Body of pancreas (tissue), 4 donors: ENCODE measurements at regions not wholly inside any gene's neighbourhood (a gene's known extent, or its start where the extent isn't known, plus 50 kb on each side); places are given as distances from the start of the nearest gene placed in this dataset.
"Not testable (repeated sequence)": the region's sequence is repeated elsewhere in the genome, so short reads cannot be mapped to it uniquely, and the experiment has no call there.

Experiments
- ATAC-seq: fragments of 150-250 bp; one replicate; pipeline ENCODE4 v1.9.1; 2016
- DNase-seq, 4 donors: peaks; one replicate each; pipeline ENCODE4 v3.0.0-alpha.2; 2019
- H3K27ac ChIP-seq, 4 donors: fragments of 200-600 bp; sonication (generic); 1 replicate in 3 of 4; 2 replicates in 1 of 4; pipeline versions ENCODE4 v1.5.1 to v1.6.1; 2016 to 2019; ENCODE audit warnings: mild to moderate bottlenecking in 1 of 4, mixed read lengths in 1 of 4, moderate library complexity in 1 of 4
- H3K27me3 ChIP-seq, 2 donors: fragments of 200-600 bp; sonication (generic); one replicate each; pipeline ENCODE4 v1.6.0; 2016; ENCODE audit warnings: mild to moderate bottlenecking in 1 of 2
- H3K36me3 ChIP-seq, 2 donors: fragments of 200-600 bp; sonication (generic); replicated peaks in 1 of 2; 2 replicates each; pipeline ENCODE4 v1.5.1; 2016; ENCODE audit warnings: low read depth in 2 of 2; ENCODE audit not compliant: insufficient read depth in 1 of 2
- H3K4me1 ChIP-seq: fragments of 200-600 bp; sonication (generic); one replicate; pipeline ENCODE4 v1.6.0; 2016
- H3K4me3 ChIP-seq, 2 donors: fragments of 200-600 bp; sonication (generic); 1 replicate in 1 of 2; 2 replicates in 1 of 2; pipeline ENCODE4 v1.5.1; 2016 to 2019
- H3K9me3 ChIP-seq, 3 donors: fragments of 200-600 bp; sonication (generic); 1 replicate in 2 of 3; 2 replicates in 1 of 3; pipeline ENCODE4 v1.5.1; 2016
- POLR2A ChIP-seq, 3 donors: fragments of 450-650 bp; IDR thresholded peaks; one replicate each; pipeline ENCODE4 v1.6.1; 2016; ENCODE audit warnings: antibody characterized with exemption in 3 of 3, mild to moderate bottlenecking in 2 of 3
- WGBS, 2 donors: methylation state at CpG; one replicate each; pipeline ENCODE4 v1.1.5; 2017; 5-methylcytosine and 5-hydroxymethylcytosine counted together
- intact Hi-C: fragments of 100-400 bp; cut with DNase I; formaldehyde crosslinking; loops from one replicate; pipeline ENCODE4 v1.15.1; 2023
- TF ChIP-seq, protein P1 (sequence below), 7 experiments: fragments of 450-650 bp in 4 of 7; fragments of 200-600 bp in 3 of 7; sonication (generic) in 3 of 7; IDR thresholded peaks; one replicate each; pipeline ENCODE4 v1.5.1; 2016 to 2019; ENCODE audit warnings: antibody characterized with exemption in 7 of 7

DNA sequence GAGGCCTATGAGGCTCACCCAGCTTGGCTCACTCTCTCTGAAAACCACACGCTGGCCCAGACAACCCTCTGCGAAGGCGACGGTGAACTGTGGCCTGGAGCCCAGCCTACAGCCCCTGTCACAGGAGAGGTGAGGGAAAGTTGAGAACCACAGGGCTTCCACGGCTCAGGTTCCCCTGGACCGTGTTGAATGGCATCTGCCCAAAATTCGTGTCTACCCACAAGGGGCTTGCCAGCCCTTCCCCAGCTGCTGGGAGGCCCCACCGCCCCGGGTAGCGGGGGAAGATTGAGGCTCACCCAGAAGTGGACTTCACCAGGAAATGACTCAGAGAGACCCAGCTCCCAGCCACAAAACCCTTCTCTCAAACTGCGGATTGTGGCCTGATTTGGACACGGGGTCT, 197.1 kb downstream of the CTTN start:
- Histone ChIP-seq H3K27ac (no peak overlapping the region), H3K36me3 (no peaks in the 10 kb centered on the region), H3K9me3 (no peaks in the 10 kb centered on the region), H3K4me3 (no peak overlapping the region), H3K27me3 (no peaks in the 10 kb centered on the region), H3K4me1 (no peaks in the 10 kb centered on the region)
- no peak for ATAC-seq
- TF ChIP-seq, protein P1, sequence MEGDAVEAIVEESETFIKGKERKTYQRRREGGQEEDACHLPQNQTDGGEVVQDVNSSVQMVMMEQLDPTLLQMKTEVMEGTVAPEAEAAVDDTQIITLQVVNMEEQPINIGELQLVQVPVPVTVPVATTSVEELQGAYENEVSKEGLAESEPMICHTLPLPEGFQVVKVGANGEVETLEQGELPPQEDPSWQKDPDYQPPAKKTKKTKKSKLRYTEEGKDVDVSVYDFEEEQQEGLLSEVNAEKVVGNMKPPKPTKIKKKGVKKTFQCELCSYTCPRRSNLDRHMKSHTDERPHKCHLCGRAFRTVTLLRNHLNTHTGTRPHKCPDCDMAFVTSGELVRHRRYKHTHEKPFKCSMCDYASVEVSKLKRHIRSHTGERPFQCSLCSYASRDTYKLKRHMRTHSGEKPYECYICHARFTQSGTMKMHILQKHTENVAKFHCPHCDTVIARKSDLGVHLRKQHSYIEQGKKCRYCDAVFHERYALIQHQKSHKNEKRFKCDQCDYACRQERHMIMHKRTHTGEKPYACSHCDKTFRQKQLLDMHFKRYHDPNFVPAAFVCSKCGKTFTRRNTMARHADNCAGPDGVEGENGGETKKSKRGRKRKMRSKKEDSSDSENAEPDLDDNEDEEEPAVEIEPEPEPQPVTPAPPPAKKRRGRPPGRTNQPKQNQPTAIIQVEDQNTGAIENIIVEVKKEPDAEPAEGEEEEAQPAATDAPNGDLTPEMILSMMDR (IDR thresholded peaks at IDR 0.05), result no peak
- TF ChIP-seq POLR2A (IDR thresholded peaks at IDR 0.05), result no peak
- intact Hi-C loops, result no loop called here
- no peak for DNase-seq
- WGBS, 2 donors, result 65 to 91% methylated on average over 4 to 12 of the region's 12 CpGs

DNA sequence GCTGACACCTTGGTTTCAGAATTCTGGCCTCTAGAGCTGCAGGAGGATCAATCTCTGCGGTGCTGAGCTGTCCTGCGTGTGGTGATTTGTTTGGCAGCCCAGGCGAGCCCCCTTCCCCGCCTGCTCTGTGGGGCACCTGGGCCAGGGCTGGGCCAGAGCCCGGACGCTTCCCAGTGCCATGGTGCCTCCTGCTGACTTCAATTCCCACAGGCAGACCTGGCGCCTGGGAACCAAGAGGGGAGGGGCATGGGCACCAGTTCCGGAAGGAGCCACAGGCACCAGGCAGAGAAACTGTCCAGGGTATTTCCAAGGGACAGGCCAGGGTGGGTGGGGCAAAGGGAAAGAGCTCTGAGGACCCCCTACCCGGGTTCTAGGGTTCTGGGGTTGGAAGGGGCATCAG, 197.8 kb downstream of the CTTN start:
- no peak for ATAC-seq

DNA sequence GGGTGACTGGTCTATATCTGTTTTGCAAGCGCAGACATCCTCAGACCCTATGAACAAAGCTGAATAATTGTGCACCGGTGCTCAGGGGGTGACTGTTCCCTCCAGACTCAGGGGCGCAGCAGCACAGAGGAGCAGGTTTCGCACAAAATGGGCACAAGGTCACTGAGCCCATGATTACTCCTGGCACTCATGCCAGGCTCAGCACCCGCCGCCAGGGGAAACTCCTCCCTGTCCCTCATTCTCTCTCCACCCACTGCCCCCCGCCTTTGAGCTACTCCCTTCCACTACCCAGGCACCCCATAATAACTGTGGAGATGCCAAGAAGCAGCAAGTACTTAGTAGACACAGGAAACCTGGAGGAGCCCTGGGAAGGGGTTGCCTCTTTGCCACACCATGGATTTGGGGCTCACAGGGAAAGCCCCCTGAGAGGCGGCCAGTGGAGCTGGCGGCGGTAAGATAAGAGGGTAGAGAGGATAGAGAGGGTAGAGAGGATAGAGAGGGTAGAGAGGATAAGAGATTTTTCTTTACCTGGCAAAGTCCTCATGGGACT, 198.8 kb downstream of the CTTN start:
- Histone ChIP-seq H3K27me3 (no peaks in the 10 kb centered on the region), H3K4me1 (no peaks in the 10 kb centered on the region), H3K36me3 (no peaks in the 10 kb centered on the region), H3K4me3 (no peak overlapping the region), H3K9me3 (no peaks in the 10 kb centered on the region), H3K27ac (no peak overlapping the region)
- TF ChIP-seq, protein P1 (IDR thresholded peaks at IDR 0.05), result no peak
- no peak for TF ChIP-seq POLR2A (IDR thresholded peaks at IDR 0.05)
- WGBS, 2 donors, result 90 to 92% methylated on average over 6 to 10 of the region's 10 CpGs
- ATAC-seq (no peak), DNase-seq (no peak)
- intact Hi-C loops, result no loop called here

More for the DNA sequence above, 197.8 kb downstream of the CTTN start:
- intact Hi-C loops, result no loop called here
- no peak overlapping the region for H3K27ac ChIP-seq
- H3K4me3 ChIP-seq, result no peak overlapping the region
- H3K27me3 ChIP-seq, result no peaks in the 10 kb centered on the region
- no peaks in the 10 kb centered on the region for H3K36me3 ChIP-seq
- 84 to 87% methylated on average over 7 to 9 of the region's 9 CpGs for WGBS, 2 donors
- H3K9me3 ChIP-seq, result no peaks in the 10 kb centered on the region
- TF ChIP-seq POLR2A (IDR thresholded peaks at IDR 0.05), result no peak
- TF ChIP-seq, protein P1 (IDR thresholded peaks at IDR 0.05), result no peak
- no peaks in the 10 kb centered on the region for H3K4me1 ChIP-seq
- DNase-seq, result no peak

DNA sequence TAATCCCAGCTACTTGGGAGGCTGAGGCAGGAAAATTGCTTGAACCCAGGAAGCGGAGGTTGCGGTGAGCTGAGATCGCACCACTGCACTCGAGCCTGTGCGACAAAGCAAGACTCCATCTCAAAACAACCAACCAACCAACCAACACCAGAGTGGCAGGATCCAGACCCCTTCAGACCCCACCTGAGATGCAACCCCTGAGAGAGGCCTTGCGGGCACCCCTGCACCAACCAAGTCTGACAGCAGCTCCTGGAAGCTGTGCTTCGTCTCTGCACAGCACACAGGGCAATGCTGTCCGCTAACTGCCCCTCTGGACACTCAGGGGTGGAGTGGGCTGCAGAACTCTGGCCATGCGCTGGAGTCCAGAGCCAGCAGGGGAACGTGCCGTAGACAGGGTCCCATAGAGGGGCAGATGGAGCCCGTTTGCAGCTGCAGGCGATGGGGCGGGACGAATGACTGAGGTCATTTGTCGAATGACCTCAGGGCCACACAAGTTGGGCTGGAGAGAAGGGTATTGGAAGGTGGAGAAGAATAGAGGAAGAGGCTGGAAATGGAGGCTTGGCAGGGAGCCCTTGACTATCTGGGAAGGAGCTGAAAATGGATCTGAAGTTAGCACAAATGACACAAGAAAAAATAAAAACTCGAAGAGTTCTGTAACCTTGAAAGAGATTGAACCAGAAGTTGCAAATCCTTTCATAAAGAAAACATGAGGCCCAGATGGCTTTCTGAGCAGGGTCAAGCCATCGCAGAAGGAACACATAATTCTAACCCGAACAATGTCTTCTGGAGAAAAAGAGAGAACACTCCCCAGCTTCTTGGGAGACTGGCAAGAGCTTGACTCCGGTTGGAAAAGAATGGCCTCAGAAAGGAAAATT, 199.7 kb downstream of the CTTN start:
- TF ChIP-seq, protein P1 (IDR thresholded peaks at IDR 0.05), result no peak
- TF ChIP-seq POLR2A (IDR thresholded peaks at IDR 0.05), result no peak
- intact Hi-C loops, result no loop called here
- ATAC-seq, result no peak

DNA sequence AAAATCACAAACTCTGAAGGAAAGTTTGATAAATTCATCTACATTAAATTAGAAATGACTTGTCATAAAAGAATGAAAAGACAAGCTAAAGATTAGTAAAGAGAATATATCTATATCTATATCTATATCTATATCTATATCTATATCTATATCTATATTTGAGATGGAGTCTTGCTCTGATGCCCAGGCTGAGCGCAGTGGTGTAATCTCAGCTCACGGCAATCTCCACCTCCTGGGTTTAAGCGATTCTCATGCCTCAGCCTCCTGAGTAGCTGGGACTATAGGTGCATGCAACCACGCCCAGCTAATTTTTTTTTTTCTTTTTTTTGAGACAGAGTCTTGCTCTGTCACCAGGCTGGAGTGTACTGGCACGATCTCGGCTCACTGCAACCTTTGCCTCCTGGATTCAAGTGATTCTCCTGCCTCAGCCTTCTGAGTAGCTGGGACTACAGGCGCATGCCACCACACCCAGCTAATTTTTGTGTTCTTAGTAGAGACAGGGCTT, 202.6 kb downstream of the CTTN start:
- H3K4me1 ChIP-seq, H3K4me3 ChIP-seq, H3K27ac ChIP-seq, H3K27me3 ChIP-seq, H3K36me3 ChIP-seq, DNase-seq, intact Hi-C loops, ATAC-seq, H3K9me3 ChIP-seq: not testable (repeated sequence)
- 83 to 89% methylated on average over 7 of the region's 7 CpGs for WGBS, 2 donors

More for the DNA sequence above, 199.7 kb downstream of the CTTN start:
- H3K36me3 ChIP-seq, result no peaks in the 10 kb centered on the region
- H3K27ac ChIP-seq, result no peak overlapping the region
- H3K4me3 ChIP-seq, result no peak overlapping the region
- no peaks in the 10 kb centered on the region for H3K27me3 ChIP-seq
- H3K4me1 ChIP-seq, result no peaks in the 10 kb centered on the region
- H3K9me3 ChIP-seq, result no peaks in the 10 kb centered on the region
- WGBS, 2 donors, result 83 to 84% methylated on average over 19 to 20 of the region's 20 CpGs
- no peak for DNase-seq
